RWPE2 (cell line): ENCODE measurements at regions not wholly inside any gene's neighbourhood (a gene's known extent, or its start where the extent isn't known, plus 50 kb on each side); places are given as distances from the start of the nearest gene placed in this dataset.
"Not testable (repeated sequence)": the region's sequence is repeated elsewhere in the genome, so short reads cannot be mapped to it uniquely, and the experiment has no call there.

Experiments
- ATAC-seq: fragments of 200-7000 bp; cut with Tn5 transposase; 3 replicates; pipeline ENCODE4 v1.9.1; 2021; ENCODE audit warnings: low read depth
- DNase-seq: peaks from one replicate; pipeline ENCODE4 v3.0.0-alpha.2; 2020; ENCODE audit warnings: low spot score
- H3K27ac ChIP-seq: fragments of 450-650 bp; 2 replicates; pipeline ENCODE4 v1.5.1; 2017; ENCODE audit warnings: mild to moderate bottlenecking; ENCODE audit not compliant: poor library complexity, severe bottlenecking
- H3K27me3 ChIP-seq: fragments of 250-450 bp; sonication (Bioruptor Pico); 2 replicates; pipeline ENCODE4 v1.5.1; 2021; ENCODE audit warnings: mild to moderate bottlenecking, moderate library complexity; ENCODE audit not compliant: insufficient read depth, poor library complexity, severe bottlenecking
- H3K36me3 ChIP-seq: fragments of 250-450 bp; sonication (Bioruptor Pico); 2 replicates; pipeline ENCODE4 v1.5.1; 2020; ENCODE audit warnings: low read depth, mild to moderate bottlenecking, moderate library complexity
- H3K4me1 ChIP-seq: fragments of 250-450 bp; sonication (Bioruptor Pico); 2 replicates; pipeline ENCODE4 v1.5.1; 2021; ENCODE audit warnings: mild to moderate bottlenecking, moderate library complexity; ENCODE audit not compliant: insufficient read depth, poor library complexity, severe bottlenecking
- H3K4me3 ChIP-seq: fragments of 250-450 bp; sonication (Bioruptor Pico); 2 replicates; pipeline ENCODE4 v1.5.1; 2021; ENCODE audit warnings: mild to moderate bottlenecking, moderate library complexity; ENCODE audit not compliant: severe bottlenecking
- H3K9me3 ChIP-seq: fragments of 250-450 bp; sonication (Bioruptor Pico); 2 replicates; pipeline ENCODE4 v1.5.1; 2021; ENCODE audit warnings: mild to moderate bottlenecking, moderate library complexity; ENCODE audit not compliant: severe bottlenecking
- TF ChIP-seq, protein P1 (sequence below): fragments of 450-650 bp; IDR thresholded peaks from one replicate; pipeline ENCODE4 v1.5.1; 2017; ENCODE audit warnings: mild to moderate bottlenecking, moderate library complexity; ENCODE audit not compliant: poor library complexity, severe bottlenecking

DNA sequence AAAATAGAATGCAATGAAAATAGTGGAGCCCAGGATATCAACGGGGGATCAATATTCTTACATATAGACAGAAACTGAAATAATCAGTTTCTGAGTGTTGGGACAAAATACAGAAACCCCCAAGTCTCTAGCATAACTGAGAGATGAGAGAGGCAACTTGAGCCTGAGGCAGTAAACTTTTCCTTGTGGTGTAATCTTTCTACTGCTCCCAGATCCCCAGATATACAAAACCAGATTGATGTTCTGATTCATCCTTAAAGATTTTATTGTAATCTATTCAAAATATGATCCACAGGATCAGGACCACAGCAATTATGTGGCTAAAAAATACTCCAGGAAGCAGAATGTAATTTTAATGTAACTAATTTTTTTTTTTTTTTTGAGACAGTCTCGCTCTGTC, 2282.6 kb downstream of the ARAP2 start:
- H3K9me3 ChIP-seq, result no peaks in the 10 kb centered on the region
- ATAC-seq (no peak; the same call in 2 of the 3 replicates), DNase-seq (no peak)
- H3K27ac ChIP-seq, result no peak overlapping the region
- H3K4me3 ChIP-seq, result no peak overlapping the region
- H3K27me3 ChIP-seq, result no peaks in the 10 kb centered on the region
- TF ChIP-seq, protein P1, sequence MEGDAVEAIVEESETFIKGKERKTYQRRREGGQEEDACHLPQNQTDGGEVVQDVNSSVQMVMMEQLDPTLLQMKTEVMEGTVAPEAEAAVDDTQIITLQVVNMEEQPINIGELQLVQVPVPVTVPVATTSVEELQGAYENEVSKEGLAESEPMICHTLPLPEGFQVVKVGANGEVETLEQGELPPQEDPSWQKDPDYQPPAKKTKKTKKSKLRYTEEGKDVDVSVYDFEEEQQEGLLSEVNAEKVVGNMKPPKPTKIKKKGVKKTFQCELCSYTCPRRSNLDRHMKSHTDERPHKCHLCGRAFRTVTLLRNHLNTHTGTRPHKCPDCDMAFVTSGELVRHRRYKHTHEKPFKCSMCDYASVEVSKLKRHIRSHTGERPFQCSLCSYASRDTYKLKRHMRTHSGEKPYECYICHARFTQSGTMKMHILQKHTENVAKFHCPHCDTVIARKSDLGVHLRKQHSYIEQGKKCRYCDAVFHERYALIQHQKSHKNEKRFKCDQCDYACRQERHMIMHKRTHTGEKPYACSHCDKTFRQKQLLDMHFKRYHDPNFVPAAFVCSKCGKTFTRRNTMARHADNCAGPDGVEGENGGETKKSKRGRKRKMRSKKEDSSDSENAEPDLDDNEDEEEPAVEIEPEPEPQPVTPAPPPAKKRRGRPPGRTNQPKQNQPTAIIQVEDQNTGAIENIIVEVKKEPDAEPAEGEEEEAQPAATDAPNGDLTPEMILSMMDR, result no peak
- H3K36me3 ChIP-seq, result no peaks in the 10 kb centered on the region
- H3K4me1 ChIP-seq, result no peaks in the 10 kb centered on the region

DNA sequence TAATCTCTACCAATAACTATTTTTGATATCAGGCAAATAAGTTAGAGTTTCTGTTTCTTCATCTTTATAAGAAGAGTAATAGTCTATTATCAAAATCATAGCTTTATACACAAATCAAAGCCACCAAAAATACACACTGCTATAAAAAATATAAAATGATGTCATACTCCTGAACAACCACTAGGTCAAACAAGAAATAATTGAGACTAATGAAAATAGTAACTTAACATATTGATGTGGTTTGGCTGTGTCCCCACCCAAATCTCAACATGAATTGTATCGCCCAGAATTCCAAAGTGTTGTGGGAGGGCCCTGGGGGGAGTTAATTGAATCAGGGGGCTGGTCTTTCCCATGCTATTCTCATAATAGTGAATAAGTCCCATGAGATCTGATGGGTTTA, 2277.5 kb downstream of the ARAP2 start:
- Histone ChIP-seq H3K27me3 (no peaks in the 10 kb centered on the region), H3K4me3 (no peak overlapping the region), H3K9me3 (no peaks in the 10 kb centered on the region), H3K36me3 (no peaks in the 10 kb centered on the region), H3K27ac (no peak overlapping the region), H3K4me1 (no peaks in the 10 kb centered on the region)
- TF ChIP-seq, protein P1, result no peak
- ATAC-seq (no peak), DNase-seq (no peak)

DNA sequence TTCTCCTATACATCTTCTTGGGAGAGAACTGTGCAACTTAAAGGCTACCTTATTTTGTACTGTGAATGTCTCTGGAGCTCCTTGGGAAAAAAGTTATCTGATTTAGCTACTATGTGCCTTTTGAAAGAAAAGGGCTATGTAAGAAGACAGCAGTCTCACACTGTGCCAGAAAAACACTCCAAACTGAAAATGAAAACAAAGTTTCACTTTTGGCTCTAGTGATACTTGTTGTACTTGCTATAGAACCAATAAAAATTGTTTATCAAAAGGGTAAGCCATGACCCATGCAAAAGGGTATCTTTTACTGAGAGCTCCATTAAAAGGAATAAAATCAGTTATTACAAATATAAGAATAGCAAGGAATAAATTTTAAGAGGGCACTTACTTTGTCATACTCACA, 2270.0 kb downstream of the ARAP2 start:
- H3K4me3 ChIP-seq, result no peak overlapping the region
- no peak overlapping the region for H3K27ac ChIP-seq
- no peaks in the 10 kb centered on the region for H3K27me3 ChIP-seq
- no peak for ATAC-seq
- no peaks in the 10 kb centered on the region for H3K36me3 ChIP-seq
- H3K4me1 ChIP-seq, result no peaks in the 10 kb centered on the region
- DNase-seq, result no peak
- TF ChIP-seq, protein P1, result no peak
- H3K9me3 ChIP-seq, result no peaks in the 10 kb centered on the region

DNA sequence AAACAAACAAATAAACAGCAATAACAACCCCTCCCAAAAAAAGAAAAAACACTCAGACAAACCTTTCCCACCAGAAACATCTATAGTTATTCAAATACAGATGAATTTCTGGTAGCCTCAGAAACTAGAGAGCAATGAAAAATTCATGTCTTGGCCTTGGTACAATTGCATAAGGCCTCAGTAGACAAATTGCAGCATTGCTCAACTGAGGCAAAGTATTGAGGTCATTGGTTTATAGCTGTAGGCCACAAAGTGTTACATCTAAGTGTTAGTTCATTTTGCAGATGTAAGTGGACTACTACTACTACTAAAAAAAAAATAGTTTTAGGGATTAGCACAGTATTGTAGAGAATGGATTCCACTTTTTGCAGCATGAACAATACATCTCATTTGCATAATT, 2268.3 kb downstream of the ARAP2 start:
- H3K9me3 ChIP-seq, result no peaks in the 10 kb centered on the region
- no peak overlapping the region for H3K4me3 ChIP-seq
- no peak for ATAC-seq
- H3K27ac ChIP-seq, result no peak overlapping the region
- H3K36me3 ChIP-seq, result no peaks in the 10 kb centered on the region
- TF ChIP-seq, protein P1, result no peak
- DNase-seq, result no peak
- no peaks in the 10 kb centered on the region for H3K4me1 ChIP-seq
- no peaks in the 10 kb centered on the region for H3K27me3 ChIP-seq

DNA sequence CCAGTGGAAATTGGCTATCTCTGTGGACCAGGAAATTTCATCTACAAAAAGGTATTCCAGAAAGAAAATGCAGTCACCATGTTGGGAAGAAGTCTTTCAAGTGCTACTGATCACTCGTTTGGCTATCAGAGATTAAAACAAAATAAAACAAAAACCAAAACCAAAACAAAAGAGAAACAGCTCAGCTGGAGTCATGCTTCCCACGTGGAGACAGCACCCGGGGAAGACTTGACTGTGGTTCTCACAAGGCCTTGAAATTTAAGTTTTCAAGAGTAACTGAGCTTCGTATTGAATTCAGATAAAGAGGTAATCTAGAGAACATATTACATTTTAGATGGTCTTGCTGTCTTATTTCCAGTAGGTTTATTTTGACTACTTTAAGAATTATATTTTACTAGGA, 2264.5 kb downstream of the ARAP2 start:
- not testable (repeated sequence) for DNase-seq, H3K4me3 ChIP-seq, H3K4me1 ChIP-seq, H3K36me3 ChIP-seq, ATAC-seq, H3K9me3 ChIP-seq, H3K27ac ChIP-seq, H3K27me3 ChIP-seq
